GM19455 (cell line): ENCODE measurements at regions not wholly inside any gene's neighbourhood (a gene's known extent, or its start where the extent isn't known, plus 50 kb on each side); places are given as distances from the start of the nearest gene placed in this dataset.
"Not testable (repeated sequence)": the region's sequence is repeated elsewhere in the genome, so short reads cannot be mapped to it uniquely, and the experiment has no call there.

Experiments used
- ATAC-seq: cut with Tn5 transposase; IDR thresholded peaks from one replicate; pipeline ENCODE4 v1.9.1; 2021; ENCODE audit not compliant: unreplicated experiment

GRCh38 chr21:28614791-28615190 is 377.9 kb downstream of the LTN1 start:
- no peak for ATAC-seq

- no peak for ATAC-seq
Measured at GRCh38 chr21:28608646-28609045, 384.0 kb downstream of the LTN1 start.

DNA sequence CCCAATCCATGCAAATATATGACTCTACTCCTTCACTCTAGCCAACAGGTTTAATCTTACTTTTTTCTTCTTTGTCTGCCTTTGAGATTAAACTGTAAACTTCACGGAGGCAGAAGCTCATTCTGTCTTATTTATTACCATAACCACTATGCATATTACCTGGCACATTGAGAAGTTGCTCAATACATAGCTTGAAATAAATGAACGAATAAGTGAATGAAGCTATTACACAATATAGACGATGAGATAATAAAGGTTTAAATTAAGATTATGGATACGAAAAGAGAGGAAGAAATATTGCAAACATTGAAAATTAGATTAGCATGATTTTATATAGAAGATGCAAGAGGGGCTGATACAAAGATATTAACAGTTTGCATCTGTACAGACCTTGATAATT is 385.1 kb downstream of the LTN1 start:
- no peak for ATAC-seq

DNA sequence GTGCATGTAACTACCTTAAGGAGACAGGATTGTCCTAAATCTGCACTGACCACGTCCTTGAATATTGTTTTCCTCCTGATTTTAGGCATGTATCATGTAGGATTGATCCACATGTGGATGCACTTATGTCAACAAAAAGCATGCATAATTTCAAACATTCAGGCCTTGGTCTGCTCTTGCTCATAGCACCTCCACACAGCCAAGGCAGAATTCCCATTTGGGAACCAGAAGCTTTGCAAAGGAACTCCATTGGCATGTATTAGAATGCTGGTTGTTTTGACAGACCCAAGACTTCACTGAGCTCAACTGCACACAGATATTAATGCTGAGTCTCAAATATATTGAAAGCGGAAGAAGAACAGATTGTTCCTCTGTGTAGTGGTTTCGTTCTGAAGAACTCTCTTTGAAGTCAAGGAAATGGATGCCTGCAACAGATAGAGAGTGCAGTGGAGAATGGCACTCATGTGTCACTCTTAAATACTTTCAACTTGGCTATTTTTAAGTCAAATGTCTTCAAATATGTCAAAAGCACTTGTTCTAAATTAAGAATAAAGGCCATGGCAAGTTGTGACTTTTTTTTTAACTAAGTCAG is 387.6 kb downstream of the LTN1 start:
- peak; percentile 96 for ATAC-seq

DNA sequence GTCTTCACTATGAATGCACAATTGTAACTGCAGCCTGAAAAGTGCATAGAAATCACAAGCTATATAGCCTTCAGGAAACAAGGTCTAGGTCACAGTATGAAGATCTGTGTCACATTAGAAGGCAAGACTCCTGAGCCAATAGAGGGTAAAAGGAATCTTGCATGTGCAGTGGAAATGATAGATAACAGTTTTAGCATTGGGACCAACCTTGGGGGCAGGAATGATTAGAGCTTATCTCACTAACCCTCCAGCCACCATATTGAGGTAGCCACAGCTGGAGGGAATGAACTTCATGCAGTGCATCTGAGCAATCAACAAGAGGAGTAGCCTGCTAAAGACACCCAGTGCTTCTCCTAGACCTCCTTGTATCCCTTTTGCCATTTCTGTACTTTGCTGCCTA is 390.1 kb downstream of the LTN1 start:
- ATAC-seq = no peak

DNA sequence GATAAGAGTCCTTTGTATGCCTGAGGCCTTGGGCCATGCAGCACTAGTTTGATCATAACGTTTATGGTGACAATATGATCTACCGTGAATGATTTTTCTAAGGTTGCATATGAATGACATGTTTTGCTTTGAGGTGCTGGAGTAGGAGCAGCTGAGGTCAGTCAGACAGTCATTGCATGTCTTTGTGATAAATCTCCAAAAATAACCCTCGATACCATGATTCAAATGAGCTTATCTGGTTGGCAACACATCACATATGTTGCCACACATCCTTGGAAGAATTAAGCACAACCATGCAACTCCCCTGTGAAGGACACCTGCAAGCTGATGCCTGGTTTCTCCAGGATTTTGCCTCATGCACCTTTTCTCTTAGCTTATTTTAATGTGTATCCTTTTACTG is 394.5 kb downstream of the LTN1 start:
- no peak for ATAC-seq

- ATAC-seq = no peak
Measured at GRCh38 chr21:28592205-28592865, 400.3 kb downstream of the LTN1 start.

DNA sequence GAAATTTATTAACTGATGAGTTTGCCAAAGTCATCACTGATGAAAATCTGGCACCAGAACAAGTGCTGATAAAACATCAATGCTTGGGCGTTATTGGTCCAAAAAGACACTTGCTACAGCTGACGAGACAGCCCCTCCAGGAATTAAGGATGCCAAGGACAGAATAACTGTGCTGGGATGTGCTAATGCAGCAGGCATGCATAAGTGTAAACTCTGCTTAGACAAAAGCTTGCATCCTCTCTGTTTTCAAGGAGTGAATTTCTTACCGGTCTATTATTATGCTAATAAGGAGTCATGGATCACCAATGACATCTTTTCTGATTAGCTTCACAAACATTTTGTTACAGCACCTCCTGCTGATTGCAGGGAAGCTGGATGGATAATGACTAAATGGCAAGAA is 402.0 kb downstream of the LTN1 start:
- ATAC-seq = no peak

- ATAC-seq = no peak
Measured at GRCh38 chr21:28590026-28590425, 402.7 kb downstream of the LTN1 start.

GRCh38 chr21:28588997-28589396 is 403.7 kb downstream of the LTN1 start:
- ATAC-seq = no peak

DNA sequence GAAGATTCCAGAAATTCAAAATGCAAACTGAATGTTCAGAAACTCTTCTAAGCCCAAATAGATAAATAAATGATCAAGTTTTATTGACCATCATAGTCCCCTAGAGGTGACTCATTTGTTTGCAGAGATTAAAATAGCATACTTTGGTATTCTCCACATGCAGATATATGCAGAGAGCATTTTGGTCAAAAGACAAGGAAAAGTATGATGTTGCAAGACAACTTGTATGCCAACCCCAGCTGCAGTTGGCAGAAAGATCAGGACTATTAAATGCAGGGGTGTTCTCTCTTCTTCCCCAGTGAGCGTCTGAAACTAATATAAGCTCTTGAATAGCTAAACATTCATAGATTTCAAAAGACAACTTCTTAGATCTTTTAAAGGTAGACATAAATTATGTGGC is 404.9 kb downstream of the LTN1 start:
- no peak for ATAC-seq

- ATAC-seq = no peak
Measured at GRCh38 chr21:28581976-28582375, 410.7 kb downstream of the LTN1 start.

- ATAC-seq = not testable (repeated sequence)
Measured at GRCh38 chr21:28581311-28581731, 411.4 kb downstream of the LTN1 start.

DNA sequence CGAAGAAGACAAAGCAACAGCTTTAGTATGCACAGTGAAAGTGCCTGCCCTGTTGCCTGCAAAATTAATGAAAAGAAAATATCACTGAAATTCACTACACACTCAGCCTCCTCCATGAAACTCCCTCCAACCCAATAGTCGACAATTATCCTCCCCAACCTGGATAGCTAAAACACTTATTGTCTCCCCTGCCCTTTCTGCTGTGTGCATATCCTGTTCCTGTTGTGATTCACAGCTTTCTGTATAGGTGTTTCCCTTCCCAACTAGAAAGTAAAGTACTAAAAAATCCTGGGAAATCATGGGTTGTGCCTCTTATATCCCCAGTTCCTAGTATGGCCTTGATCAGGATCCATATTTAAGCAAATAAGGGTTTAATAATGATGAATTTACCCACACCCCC is 412.1 kb downstream of the LTN1 start:
- ATAC-seq = no peak

GRCh38 chr21:28579986-28580550 is 412.6 kb downstream of the LTN1 start:
- ATAC-seq = no peak

- ATAC-seq = no peak
Measured at GRCh38 chr21:28568692-28569091, 424.0 kb downstream of the LTN1 start.

DNA sequence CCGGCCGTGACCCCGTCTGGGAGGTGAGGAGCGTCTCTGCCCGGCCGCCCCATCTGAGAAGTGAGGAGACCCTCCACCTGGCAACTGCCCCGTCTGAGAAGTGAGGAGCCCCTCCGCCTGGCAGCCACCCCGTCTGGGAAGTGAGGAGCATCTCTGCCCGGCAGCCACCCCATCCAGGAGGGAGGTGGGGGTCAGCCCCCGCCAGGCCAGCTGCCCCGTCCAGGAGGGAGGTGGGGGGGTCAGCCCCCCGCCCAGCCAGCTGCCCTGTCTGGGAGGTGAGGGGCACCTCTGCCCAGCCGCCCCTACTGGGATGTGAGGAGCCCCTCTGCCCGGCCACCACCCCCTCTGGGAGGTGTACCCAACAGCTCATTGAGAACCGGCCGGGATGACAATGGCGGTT is 428.7 kb downstream of the LTN1 start:
- ATAC-seq = not testable (repeated sequence)

GRCh38 chr21:28561772-28562171 is 430.9 kb downstream of the LTN1 start:
- ATAC-seq = no peak

DNA sequence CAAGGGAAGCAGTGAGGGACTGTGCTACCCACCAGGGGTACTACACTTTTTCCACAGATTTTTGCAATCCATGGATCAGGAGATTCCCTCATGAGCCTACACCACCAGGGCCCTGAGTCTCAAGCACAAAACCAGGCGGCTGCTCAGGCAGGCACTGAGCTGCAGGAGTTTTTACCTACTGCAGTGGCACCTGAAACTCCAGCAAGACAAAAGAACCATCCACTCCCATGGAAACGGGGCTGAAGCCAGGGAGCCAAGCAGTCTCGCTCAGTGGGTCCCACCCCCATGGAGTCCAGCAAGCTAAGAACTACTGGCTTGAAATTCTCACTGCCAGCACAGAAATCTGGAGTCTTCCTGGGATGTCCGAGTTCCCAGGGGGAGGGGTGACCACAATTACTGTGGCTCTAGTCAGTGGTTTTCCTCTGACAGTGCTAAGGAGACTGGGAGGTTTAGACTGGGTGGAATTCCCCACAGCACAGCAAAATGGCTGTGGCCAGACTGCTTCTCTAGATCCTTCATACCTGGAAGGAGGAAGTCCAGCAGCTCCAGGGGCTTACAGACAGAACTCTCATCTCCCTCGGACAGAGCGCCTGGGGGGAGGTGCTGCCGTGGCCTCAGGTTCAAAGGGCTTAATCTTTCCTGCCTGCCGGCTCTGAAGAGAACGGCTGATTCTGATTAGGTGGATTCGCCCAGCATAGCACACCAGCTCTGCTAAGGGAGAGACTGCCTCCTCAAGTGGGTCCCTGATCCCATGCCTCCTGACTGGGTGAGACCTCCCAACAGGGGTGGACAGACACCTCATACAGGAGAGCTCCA is 437.8 kb downstream of the LTN1 start:
- ATAC-seq = no peak

GRCh38 chr21:28550057-28550825 is 442.4 kb downstream of the LTN1 start:
- ATAC-seq = no peak

DNA sequence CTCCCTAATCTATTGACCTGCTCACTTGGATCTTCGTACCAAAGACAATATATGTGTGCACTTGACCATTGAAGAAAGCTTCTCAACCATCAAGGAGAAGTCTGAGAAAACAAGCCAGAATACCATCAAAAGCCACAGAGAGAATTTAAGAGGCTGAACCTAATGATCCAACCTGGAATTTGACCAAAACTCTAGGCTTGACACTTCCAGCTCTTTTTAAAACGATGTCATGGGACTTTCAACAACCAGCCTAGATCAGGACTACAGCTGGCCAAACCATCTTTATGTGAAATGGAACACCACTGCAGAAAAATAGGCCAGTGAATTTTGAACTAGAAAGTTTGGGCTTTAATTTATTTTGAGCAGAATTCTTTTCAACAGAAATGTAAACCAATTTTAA is 444.4 kb downstream of the LTN1 start:
- ATAC-seq = no peak
